ENCODE measurements at regions not wholly inside any gene's neighbourhood (a gene's known extent, or its start where the extent isn't known, plus 50 kb on each side); places are given as distances from the start of the nearest gene placed in this dataset.

DNA sequence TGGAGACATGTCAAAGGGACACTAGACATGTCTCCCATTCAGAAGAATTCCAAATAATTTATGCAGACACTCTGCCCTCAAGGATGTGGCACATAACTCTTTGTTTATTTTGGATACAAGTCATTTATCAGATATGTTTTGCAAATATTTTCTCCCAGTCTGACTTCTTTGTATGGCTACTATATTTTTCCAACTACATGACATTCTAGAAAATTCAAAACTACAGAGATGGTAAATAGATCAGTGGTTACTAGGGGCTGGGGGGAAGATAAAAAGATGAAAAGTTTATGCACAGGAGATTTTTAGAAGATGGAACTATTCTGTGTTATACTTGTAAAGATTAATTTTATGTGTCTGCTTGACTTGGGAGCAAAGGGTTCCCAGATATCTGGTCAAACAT, 347.3 kb upstream of the TRPC7 start:
- no peaks in the 10 kb centered on the region for H3K27me3 ChIP-seq
- intact Hi-C loops (cut with DNase I) = no loop called here
- H3K9me3 ChIP-seq = no peaks in the 10 kb centered on the region
- H3K4me3 ChIP-seq = no peak overlapping the region
- no peak overlapping the region for H3K9ac ChIP-seq (ENCODE audit: low read depth in 2 of 2, low read length in 2 of 2)
- H3K36me3 ChIP-seq = no peaks in the 10 kb centered on the region
- TF ChIP-seq, protein P1, sequence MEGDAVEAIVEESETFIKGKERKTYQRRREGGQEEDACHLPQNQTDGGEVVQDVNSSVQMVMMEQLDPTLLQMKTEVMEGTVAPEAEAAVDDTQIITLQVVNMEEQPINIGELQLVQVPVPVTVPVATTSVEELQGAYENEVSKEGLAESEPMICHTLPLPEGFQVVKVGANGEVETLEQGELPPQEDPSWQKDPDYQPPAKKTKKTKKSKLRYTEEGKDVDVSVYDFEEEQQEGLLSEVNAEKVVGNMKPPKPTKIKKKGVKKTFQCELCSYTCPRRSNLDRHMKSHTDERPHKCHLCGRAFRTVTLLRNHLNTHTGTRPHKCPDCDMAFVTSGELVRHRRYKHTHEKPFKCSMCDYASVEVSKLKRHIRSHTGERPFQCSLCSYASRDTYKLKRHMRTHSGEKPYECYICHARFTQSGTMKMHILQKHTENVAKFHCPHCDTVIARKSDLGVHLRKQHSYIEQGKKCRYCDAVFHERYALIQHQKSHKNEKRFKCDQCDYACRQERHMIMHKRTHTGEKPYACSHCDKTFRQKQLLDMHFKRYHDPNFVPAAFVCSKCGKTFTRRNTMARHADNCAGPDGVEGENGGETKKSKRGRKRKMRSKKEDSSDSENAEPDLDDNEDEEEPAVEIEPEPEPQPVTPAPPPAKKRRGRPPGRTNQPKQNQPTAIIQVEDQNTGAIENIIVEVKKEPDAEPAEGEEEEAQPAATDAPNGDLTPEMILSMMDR (IDR thresholded peaks at IDR 0.05) = no peak
- DNase-seq = no peak
- H3K4me1 ChIP-seq = no peaks in the 10 kb centered on the region
- no peak overlapping the region for H3K27ac ChIP-seq

DNA sequence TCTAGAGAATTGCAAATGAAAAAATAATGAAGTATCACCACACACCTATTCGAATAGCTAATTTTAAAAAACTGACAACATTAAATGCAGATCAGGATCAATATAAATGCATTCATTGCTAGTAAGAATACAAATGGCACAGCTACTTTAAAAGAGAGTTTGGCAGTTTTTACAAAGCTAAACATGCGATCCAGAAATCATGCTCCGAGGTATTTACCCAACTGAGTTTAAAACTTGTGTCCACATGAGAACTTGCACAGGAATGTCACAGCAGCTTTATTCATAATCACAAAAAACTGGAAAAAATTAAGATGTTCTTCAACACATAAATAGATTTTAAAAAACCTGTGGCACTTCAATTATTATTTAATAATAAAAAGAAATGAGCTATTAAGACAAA, 345.5 kb upstream of the TRPC7 start:
- H3K27me3 ChIP-seq = no peaks in the 10 kb centered on the region
- H3K27ac ChIP-seq = no peak overlapping the region
- no peak for DNase-seq
- H3K4me1 ChIP-seq = no peaks in the 10 kb centered on the region
- intact Hi-C loops (cut with DNase I) = no loop called here
- TF ChIP-seq, protein P1 (IDR thresholded peaks at IDR 0.05) = no peak
- no peaks in the 10 kb centered on the region for H3K9me3 ChIP-seq
- no peak overlapping the region for H3K4me3 ChIP-seq
- no peak overlapping the region for H3K9ac ChIP-seq (ENCODE audit: low read depth in 2 of 2, low read length in 2 of 2)
- H3K36me3 ChIP-seq = no peaks in the 10 kb centered on the region

DNA sequence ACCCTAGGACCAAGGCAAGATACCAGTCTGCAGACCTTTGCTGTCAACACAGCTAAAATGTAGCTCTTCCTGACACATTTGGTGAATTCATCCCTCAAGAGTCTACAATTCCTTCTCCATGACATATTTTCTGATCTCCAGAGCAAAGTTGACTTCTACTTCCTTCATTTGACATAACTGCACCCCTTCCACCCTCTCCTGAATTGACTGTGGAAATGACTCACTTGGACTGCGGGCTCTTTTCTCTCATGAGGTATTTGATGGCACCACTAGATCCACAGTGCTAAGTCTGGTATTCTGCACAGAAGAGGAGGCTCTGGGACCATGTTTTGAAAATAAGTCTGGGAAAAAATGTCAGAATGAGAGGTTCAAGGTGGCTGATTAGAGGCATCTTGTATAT, 338.4 kb upstream of the TRPC7 start:
- no peak overlapping the region for H3K4me3 ChIP-seq
- DNase-seq = no peak
- intact Hi-C loops (cut with DNase I) = no loop called here
- H3K9me3 ChIP-seq = no peaks in the 10 kb centered on the region
- H3K27ac ChIP-seq = no peak overlapping the region
- no peaks in the 10 kb centered on the region for H3K27me3 ChIP-seq
- no peaks in the 10 kb centered on the region for H3K4me1 ChIP-seq
- H3K9ac ChIP-seq (ENCODE audit: low read depth in 2 of 2, low read length in 2 of 2) = no peak overlapping the region
- H3K36me3 ChIP-seq = no peaks in the 10 kb centered on the region
- TF ChIP-seq, protein P1 (IDR thresholded peaks at IDR 0.05) = no peak

DNA sequence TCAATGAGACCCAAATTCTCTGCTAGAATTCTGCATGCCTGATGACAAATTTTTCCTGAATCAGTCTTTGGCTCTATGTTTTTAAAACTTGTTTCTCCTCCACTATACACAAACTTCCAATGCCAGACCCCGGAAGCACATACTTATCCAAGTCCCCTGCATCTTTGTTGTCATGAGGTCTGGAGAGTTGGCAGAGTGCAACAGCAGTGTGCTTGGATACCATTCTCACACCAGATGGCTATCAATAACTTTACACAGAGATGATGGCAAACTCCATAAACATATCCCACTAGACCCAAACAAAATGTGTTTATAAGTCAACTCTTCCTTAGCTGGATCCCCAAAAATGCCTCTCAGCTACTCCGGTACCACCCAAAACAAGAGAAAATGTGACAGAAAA, 337.7 kb upstream of the TRPC7 start:
- Histone ChIP-seq H3K9me3 (no peaks in the 10 kb centered on the region), H3K9ac (ENCODE audit: low read depth in 2 of 2, low read length in 2 of 2) (no peak overlapping the region), H3K27me3 (no peaks in the 10 kb centered on the region), H3K4me1 (no peaks in the 10 kb centered on the region), H3K36me3 (no peaks in the 10 kb centered on the region), H3K4me3 (no peak overlapping the region), H3K27ac (no peak overlapping the region)
- no peak for DNase-seq
- intact Hi-C loops (cut with DNase I) = no loop called here
- TF ChIP-seq, protein P1 (IDR thresholded peaks at IDR 0.05) = no peak

DNA sequence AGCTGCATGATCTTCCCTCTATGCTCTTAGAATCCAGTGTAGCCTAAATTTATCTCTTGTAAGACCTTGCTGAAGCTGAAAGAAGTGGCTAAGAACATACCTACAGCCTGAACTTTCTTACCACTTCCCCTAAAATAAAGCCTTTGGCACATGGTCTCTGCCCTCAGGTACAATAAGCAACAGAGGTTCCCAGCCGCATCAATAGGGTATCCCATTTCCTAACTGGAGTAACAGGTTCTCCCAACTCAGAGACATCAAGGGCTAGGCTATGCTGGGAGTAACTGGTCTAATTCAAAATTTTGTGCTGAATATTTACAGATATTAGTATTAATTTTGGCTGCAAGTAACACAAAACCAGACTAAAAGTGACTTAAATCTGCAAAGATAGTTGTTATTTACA, 335.8 kb upstream of the TRPC7 start:
- Histone ChIP-seq H3K9me3 (no peaks in the 10 kb centered on the region), H3K9ac (ENCODE audit: low read depth in 2 of 2, low read length in 2 of 2) (no peak overlapping the region), H3K4me3 (no peak overlapping the region), H3K36me3 (no peaks in the 10 kb centered on the region), H3K27ac (no peak overlapping the region), H3K27me3 (no peaks in the 10 kb centered on the region), H3K4me1 (no peaks in the 10 kb centered on the region)
- DNase-seq = no peak
- intact Hi-C loops (cut with DNase I) = no loop called here
- TF ChIP-seq, protein P1 (IDR thresholded peaks at IDR 0.05) = no peak

DNA sequence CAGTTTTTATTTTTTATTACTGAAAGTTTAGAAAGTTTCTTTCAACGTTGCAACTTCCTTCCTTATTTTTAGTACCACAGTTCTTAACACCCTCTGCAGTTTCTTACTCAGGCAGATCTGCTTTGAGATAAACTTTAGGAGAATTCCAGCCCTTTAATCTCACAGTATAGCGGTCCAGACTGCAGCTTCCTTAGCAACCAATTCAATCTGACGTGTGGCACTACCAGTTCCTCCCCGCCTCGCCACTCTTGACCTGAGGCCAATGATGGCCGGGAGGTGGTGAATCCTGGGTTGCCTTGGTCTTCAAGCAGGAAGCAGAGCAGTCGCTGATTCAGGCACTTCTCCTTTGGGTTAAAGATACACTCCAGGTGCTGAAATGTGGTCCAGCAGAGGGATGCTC, 334.3 kb upstream of the TRPC7 start:
- Histone ChIP-seq H3K4me1 (no peaks in the 10 kb centered on the region), H3K36me3 (no peaks in the 10 kb centered on the region), H3K27ac (no peak overlapping the region), H3K9ac (ENCODE audit: low read depth in 2 of 2, low read length in 2 of 2) (no peak overlapping the region), H3K27me3 (no peaks in the 10 kb centered on the region), H3K9me3 (no peaks in the 10 kb centered on the region), H3K4me3 (no peak overlapping the region)
- DNase-seq = no peak
- intact Hi-C loops (cut with DNase I) = no loop called here
- TF ChIP-seq, protein P1 (IDR thresholded peaks at IDR 0.05) = no peak

All from colonic mucosa (tissue), 4 donors.